Activated CD4-positive, alpha-beta T cell treated with anti-CD3 and anti-CD28 coated beads, Interleukin-2, amount 10 ng/mL, durations not matched to agents 24 days and 14 days (primary cell): ENCODE measurements at regions not wholly inside any gene's neighbourhood (a gene's known extent, or its start where the extent isn't known, plus 50 kb on each side); places are given as distances from the start of the nearest gene placed in this dataset.
"Not testable (repeated sequence)": the region's sequence is repeated elsewhere in the genome, so short reads cannot be mapped to it uniquely, and the experiment has no call there.

Experiments used
- DNase-seq: peaks from one replicate; pipeline ENCODE4 v3.0.0; 2022
- H3K27ac Mint-ChIP-seq: one replicate; pipeline ENCODE4 v1.8.0; 2022; ENCODE audit warnings: mild to moderate bottlenecking, mixed read lengths
- H3K27me3 Mint-ChIP-seq: one replicate; pipeline ENCODE4 v1.8.0; 2022; ENCODE audit warnings: mixed read lengths
- H3K36me3 Mint-ChIP-seq: one replicate; pipeline ENCODE4 v1.8.0; 2022; ENCODE audit warnings: low read depth, mild to moderate bottlenecking, mixed read lengths
- H3K4me1 Mint-ChIP-seq: one replicate; pipeline ENCODE4 v1.8.0; 2021; ENCODE audit warnings: mixed read lengths
- H3K4me3 Mint-ChIP-seq: one replicate; pipeline ENCODE4 v1.8.0; 2022; ENCODE audit warnings: mild to moderate bottlenecking, moderate library complexity, mixed read lengths
- H3K9me3 Mint-ChIP-seq: one replicate; pipeline ENCODE4 v1.8.0; 2021; ENCODE audit warnings: mixed read lengths
- intact Hi-C: fragments of 100-400 bp; cut with micrococcal nuclease; formaldehyde crosslinking; loops from one replicate; pipeline ENCODE4 v1.15.1; 2023

DNA sequence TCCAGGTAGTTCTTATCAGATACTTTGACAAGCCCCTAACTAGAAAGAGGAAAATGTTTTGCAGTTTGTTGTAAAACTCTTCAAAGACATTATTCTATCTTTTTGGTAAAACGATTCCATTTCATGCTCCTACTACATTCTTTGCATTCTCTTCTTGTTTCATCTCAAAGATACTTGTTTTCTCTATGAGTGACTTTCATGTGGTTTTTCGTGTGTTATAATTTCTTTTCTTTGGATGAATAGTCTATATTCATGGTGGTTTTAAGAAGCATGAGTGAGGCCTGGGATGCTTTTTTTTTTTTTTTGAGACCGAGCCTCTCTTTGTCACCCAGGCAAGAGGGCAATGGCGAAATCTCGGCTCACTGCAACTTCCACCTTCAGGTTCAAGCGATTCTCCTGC lies 292.5 kb upstream of the LYZL1 start:
- H3K36me3 Mint-ChIP-seq = no peaks in the 10 kb centered on the region
- no peaks in the 10 kb centered on the region for H3K4me1 Mint-ChIP-seq
- H3K9me3 Mint-ChIP-seq = no peaks in the 10 kb centered on the region
- intact Hi-C loops = no loop called here
- H3K4me3 Mint-ChIP-seq = no peak overlapping the region
- DNase-seq = no peak
- H3K27ac Mint-ChIP-seq = no peak overlapping the region
- no peaks in the 10 kb centered on the region for H3K27me3 Mint-ChIP-seq

DNA sequence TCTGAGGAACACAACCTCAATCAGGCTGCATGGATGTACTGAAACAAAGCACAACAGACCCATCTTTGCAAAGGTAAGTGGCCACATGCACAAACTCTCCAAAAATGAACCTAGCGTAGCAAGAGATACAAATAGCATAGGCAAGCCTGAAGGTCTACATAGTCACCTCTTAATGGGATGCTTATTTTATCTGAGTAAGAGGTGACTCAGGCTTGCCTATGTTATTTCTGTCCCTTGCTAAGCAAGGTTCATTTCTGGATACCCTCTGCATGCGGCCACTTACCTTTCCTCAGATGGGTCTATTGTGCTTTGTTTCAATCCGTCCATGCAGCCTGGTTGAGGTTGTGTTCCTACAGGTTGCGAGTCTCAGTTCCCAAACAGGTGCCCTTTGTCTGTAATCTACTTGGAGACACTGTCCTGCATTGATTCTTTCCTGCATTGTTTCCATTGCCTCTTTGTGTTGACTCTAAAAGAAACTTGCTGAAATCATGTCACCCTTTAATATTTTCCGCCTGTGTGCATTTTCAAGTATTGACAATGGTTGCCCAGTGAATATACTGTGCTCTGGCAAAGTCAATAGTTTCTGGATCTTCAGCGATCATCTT lies 291.8 kb upstream of the LYZL1 start:
- no peak overlapping the region for H3K4me3 Mint-ChIP-seq
- no peaks in the 10 kb centered on the region for H3K9me3 Mint-ChIP-seq
- H3K27me3 Mint-ChIP-seq = no peaks in the 10 kb centered on the region
- no peaks in the 10 kb centered on the region for H3K4me1 Mint-ChIP-seq
- H3K36me3 Mint-ChIP-seq = no peaks in the 10 kb centered on the region
- DNase-seq = no peak
- intact Hi-C loops = no loop called here
- H3K27ac Mint-ChIP-seq = no peak overlapping the region

DNA sequence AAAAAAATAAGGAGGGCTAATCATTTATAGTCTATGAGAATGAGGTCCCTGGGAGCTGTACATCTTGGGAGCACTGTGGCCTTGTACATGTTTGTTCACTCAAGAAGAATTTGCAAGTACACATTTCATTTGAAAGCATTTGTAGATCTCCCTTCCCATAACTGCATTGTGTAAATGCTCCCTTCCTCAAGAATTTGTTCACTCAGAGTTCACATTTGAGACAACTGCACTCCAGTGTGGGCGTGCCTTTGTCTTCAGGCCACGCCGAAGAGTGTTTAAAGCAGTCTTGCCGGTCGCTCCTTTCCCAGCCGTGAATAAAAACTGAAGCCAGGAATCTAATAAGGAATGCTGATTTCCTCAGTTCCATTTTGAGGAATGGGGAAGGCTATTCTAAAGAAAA lies 291.1 kb upstream of the LYZL1 start:
- H3K9me3 Mint-ChIP-seq = no peaks in the 10 kb centered on the region
- no peak overlapping the region for H3K4me3 Mint-ChIP-seq
- H3K27ac Mint-ChIP-seq = no peak overlapping the region
- DNase-seq = no peak
- no peaks in the 10 kb centered on the region for H3K27me3 Mint-ChIP-seq
- no peaks in the 10 kb centered on the region for H3K36me3 Mint-ChIP-seq
- intact Hi-C loops = no loop called here
- H3K4me1 Mint-ChIP-seq = no peaks in the 10 kb centered on the region

DNA sequence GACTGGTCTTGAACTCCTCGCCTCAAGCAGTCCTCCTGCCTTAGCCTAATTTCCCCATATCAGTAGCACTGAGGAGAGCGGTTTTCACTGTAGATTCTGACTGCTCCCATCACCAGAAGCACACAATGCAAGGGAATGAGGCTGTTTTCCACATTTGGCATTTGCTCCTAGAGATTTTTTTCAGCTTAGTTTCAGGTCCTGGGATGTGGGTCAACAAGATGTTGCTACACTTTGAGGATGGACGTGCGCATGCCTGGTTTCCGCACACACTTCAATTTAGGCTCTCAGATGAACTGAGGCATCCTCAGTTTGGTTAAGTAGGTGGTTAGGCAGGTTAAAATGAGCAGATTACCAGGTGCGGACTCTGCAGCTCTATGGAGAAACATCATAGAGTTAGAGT lies 287.1 kb upstream of the LYZL1 start:
- intact Hi-C loops = no loop called here
- Mint-ChIP-seq H3K4me1 (no peaks in the 10 kb centered on the region), H3K4me3 (no peak overlapping the region)

DNA sequence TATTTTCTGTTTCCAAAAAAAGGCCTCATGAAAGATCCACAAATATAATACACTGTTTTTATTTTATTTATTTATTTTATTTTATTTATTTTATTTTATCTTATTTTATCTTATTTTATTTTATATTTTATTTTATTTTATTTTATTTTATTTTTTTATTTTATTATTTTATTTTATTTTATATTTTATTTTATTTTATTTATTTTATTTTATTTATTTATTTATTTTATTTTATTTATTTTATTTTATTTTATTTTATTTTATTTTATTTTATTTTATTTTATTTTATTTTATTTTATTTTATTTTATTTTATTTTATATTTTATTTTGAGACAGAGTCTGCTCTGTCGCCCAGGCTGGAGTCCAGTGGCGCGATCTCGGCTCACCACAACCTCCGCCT lies 285.9 kb upstream of the LYZL1 start:
- H3K9me3 Mint-ChIP-seq, H3K4me1 Mint-ChIP-seq, intact Hi-C loops, H3K27me3 Mint-ChIP-seq, DNase-seq, H3K4me3 Mint-ChIP-seq, H3K27ac Mint-ChIP-seq, H3K36me3 Mint-ChIP-seq: not testable (repeated sequence)

More for the DNA sequence above, 287.1 kb upstream of the LYZL1 start:
- DNase-seq = no peak
- Mint-ChIP-seq H3K27me3 (no peaks in the 10 kb centered on the region), H3K9me3 (no peaks in the 10 kb centered on the region), H3K27ac (no peak overlapping the region), H3K36me3 (no peaks in the 10 kb centered on the region)

DNA sequence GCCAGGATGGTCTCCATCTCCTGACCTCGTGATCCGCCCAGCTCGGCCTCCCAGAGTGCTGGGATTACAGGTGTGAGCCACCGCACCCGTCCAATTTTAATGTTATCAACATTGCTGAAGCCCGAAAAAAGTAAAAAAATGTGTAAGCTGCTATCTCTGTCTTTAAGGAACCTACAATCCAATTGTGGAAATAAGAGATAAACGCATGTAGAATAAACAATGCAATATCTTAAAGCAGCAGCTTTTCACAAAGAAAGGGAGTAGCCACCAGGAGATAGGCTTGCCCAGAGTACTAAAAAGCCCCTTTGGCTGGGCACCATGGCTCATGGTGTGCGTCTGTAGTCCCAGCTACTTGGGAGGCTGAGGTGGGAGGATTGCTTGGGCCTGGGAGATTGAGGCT lies 282.9 kb upstream of the LYZL1 start:
- Mint-ChIP-seq H3K9me3 (no peaks in the 10 kb centered on the region), H3K4me3 (no peak overlapping the region), H3K27me3 (no peaks in the 10 kb centered on the region), H3K4me1 (no peaks in the 10 kb centered on the region), H3K36me3 (no peaks in the 10 kb centered on the region), H3K27ac (no peak overlapping the region)
- no peak for DNase-seq
- intact Hi-C loops = no loop called here

DNA sequence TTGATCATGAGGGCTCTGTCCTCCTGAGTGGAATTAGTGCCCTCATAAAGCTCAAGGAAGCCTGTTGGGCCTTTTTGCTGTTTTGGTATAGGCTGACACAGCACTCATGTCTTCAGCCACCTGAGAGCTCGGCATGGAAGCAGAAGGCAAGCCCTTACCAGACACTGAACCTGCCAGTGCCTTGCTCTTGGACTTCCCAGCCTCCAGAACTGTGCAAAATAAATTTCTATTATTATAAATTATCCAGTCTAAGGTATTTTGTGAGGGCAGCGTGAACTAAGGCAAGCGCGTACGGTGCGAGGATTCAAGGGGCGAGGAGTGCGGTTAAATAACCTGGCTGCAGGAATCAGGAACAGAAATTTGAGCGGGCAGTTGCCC lies 281.5 kb upstream of the LYZL1 start:
- Mint-ChIP-seq H3K4me1 (no peaks in the 10 kb centered on the region), H3K4me3 (no peak overlapping the region)

DNA sequence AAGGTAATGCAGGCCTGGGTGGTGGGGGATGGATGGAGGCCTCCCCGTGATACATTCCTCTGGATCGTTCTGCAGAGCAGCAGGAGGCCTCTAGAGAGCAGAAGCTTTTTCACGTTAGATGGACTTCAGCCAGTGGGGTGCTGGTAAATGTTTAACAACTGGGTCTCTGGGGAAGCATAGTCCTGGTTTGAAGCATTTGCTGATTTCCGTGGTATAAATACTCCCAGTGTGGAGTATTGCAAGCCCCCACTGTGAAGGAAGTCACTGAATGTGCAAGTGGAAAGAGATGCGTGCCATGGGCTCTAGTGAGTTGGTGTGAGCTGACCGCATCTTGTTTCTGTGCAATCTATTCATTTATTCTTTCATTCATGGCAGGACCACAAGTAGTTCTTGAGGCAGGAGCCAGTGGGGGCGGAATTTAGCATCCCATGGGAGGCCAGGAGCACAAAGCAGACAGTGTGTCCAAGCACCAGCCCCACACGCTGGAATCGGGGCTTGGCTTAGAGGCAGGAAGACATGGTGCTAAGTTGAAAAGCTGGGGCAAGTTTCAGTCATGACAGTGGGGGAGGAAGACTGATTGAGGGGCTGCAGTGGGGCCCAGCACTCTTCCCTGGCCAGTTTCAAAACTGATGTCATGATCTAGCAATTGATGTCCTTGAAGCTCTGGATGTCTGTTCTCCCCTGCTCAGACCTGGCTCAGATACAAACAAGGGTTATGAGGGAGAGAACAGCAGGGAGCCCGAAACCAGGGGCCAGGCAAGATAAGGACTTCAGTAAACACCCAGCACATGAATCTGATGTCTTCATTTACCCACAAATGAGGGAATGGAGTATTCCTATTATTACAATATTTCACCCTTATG lies 280.9 kb upstream of the LYZL1 start:
- Mint-ChIP-seq H3K36me3 (no peaks in the 10 kb centered on the region), H3K4me3 (no peak overlapping the region), H3K27ac (no peak overlapping the region), H3K27me3 (no peaks in the 10 kb centered on the region), H3K9me3 (no peaks in the 10 kb centered on the region), H3K4me1 (no peaks in the 10 kb centered on the region)
- no peak for DNase-seq
- intact Hi-C loops = no loop called here

More for the DNA sequence above, 281.5 kb upstream of the LYZL1 start:
- Mint-ChIP-seq H3K27ac (no peak overlapping the region), H3K36me3 (no peaks in the 10 kb centered on the region), H3K9me3 (no peaks in the 10 kb centered on the region), H3K27me3 (no peaks in the 10 kb centered on the region)
- no peak for DNase-seq
- intact Hi-C loops = no loop called here

DNA sequence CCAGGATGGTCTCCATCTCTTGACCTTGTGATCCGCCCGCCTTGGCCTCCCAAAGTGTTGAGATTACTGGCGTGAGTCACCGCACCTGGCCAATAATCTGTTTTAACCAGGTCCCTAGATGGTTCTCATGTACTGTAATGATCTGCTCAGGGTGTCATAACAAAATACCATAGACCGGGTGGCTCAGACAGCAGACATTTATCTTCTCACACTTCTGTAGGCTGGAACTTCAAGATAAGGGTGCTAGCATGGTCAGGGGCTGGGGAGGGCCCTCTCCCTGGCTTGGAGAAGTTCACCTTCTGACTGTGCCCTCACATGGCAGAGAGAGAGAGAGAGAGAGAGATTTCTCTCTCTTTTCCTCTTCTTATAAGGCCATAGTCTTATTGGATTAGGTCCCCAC lies 279.4 kb upstream of the LYZL1 start:
- H3K4me3 Mint-ChIP-seq = no peak overlapping the region
- H3K27ac Mint-ChIP-seq = no peak overlapping the region
- no peaks in the 10 kb centered on the region for H3K9me3 Mint-ChIP-seq
- H3K36me3 Mint-ChIP-seq = no peaks in the 10 kb centered on the region
- DNase-seq = no peak
- intact Hi-C loops = no loop called here
- no peaks in the 10 kb centered on the region for H3K4me1 Mint-ChIP-seq
- no peaks in the 10 kb centered on the region for H3K27me3 Mint-ChIP-seq

DNA sequence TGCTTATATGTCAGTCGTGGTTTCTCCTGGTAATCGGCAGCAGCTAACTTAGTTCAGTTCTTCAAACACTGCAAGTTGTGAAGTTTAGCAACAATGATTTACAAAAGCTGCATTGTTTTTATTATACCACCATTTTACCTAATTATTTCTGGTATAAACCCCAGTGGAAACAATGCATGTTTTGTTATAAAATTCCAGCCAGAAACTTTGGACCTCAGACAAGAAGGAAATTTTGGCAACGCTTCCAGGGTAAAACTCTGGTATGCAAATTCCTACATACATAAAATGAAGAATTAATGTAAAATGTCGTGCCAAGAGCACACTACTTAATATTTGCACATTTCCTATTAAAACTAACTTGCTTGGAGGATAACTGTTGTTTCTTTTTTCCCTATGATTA lies 277.4 kb upstream of the LYZL1 start:
- H3K4me3 Mint-ChIP-seq = no peak overlapping the region
- intact Hi-C loops = no loop called here
- no peak for DNase-seq
- no peak overlapping the region for H3K27ac Mint-ChIP-seq
- no peaks in the 10 kb centered on the region for H3K9me3 Mint-ChIP-seq
- no peaks in the 10 kb centered on the region for H3K36me3 Mint-ChIP-seq
- H3K27me3 Mint-ChIP-seq = no peaks in the 10 kb centered on the region
- H3K4me1 Mint-ChIP-seq = no peaks in the 10 kb centered on the region

DNA sequence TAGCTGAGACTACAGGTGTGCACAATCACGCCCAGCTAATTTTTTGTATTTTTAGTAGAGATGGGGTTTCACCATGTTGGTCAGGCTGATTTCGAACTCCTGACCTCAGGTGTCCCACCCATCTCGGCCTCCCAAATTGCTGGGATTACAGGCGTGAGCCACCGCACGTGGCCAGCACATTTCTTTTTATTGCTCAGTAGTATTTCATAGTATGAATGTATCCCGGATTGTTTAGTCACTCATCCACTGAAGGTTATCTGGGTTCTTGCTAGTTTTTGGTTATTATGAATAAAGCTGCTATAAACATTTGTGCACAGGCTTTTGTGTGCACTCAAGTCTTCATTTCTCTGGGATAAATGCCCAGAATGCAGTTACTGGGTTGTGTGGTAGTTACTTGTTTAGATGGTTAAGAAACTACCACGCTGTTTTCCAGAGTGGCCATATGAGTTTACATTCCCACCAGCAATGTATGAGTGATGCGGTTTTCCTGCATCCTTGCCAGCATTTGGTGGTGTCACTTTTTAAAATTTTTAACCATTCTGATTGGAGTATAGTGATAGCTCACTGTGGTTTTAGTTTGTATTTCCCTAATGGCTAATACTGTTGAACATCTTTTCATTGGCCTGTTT lies 275.8 kb upstream of the LYZL1 start:
- Mint-ChIP-seq H3K4me3 (no peak overlapping the region), H3K27me3 (peaks cover 5% of the 10 kb centered on the region), H3K36me3 (no peaks in the 10 kb centered on the region), H3K27ac (no peak overlapping the region), H3K9me3 (no peaks in the 10 kb centered on the region), H3K4me1 (no peaks in the 10 kb centered on the region)
- intact Hi-C loops = no loop called here
- no peak for DNase-seq

DNA sequence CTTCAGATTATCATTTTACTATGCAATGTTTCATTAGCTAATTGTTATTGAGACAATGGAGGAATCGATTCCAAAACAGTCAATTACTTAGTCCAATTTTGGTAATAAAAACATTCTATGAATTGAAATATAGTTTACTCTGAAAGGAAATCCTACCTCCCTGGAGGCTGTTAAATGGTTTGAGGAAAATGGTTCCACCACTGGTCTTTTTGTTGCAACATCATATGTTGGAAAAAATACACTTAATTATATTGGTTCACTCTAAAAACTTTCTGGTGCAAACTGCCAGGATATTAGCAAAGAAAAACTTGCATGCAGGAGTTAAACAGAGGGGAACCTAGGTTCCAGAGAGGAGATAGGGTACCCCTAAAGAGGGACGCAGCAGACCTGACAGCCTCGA lies 267.3 kb upstream of the LYZL1 start:
- Mint-ChIP-seq H3K4me1 (no peaks in the 10 kb centered on the region), H3K9me3 (no peaks in the 10 kb centered on the region), H3K36me3 (no peaks in the 10 kb centered on the region), H3K4me3 (no peak overlapping the region), H3K27me3 (peaks cover 5% of the 10 kb centered on the region), H3K27ac (no peak overlapping the region)
- no peak for DNase-seq
- intact Hi-C loops = no loop called here

DNA sequence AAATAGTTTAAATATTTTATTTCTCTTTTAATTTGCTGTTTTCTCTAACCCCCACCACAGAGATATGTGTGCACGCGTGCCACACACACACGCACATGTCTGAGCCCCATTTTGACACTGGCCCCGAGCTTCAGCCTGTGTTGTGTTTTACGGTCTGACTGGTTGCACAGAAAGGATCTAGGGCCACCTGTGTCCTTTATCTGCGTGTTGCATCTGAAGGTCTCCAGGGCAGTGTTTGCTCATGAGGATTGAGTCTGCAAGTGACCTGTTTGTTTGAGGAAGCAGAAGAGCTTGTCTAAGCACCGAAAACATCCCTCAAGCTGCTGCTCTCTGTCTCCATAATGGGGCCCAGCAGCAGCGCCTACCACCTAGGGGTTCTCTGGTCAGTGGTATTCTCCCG lies 266.4 kb upstream of the LYZL1 start:
- intact Hi-C loops = no loop called here
- Mint-ChIP-seq H3K4me3 (no peak overlapping the region), H3K9me3 (no peaks in the 10 kb centered on the region), H3K27ac (no peak overlapping the region), H3K36me3 (no peaks in the 10 kb centered on the region), H3K27me3 (peaks cover 3% of the 10 kb centered on the region), H3K4me1 (no peaks in the 10 kb centered on the region)
- DNase-seq = no peak

DNA sequence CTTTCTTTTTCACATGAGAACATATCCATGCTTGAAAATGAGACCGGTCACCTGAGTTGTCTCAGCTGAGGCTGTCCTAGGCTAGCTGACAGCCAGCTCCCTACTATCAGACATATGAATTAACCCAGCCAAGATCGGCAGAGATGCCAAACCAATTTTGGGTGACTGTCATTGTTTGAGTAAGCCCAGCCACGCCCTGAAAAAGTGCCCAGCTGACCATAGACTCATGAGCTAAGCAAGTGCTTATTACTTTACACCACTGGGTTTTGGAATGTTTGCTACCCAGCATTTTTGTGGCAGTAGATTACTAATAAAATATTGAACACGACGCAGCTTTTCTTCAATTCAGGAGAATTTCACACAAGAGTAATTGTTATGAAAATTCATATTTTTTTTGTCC lies 265.2 kb upstream of the LYZL1 start:
- intact Hi-C loops = no loop called here
- H3K27ac Mint-ChIP-seq = no peak overlapping the region
- no peaks in the 10 kb centered on the region for H3K36me3 Mint-ChIP-seq
- no peaks in the 10 kb centered on the region for H3K9me3 Mint-ChIP-seq
- H3K4me3 Mint-ChIP-seq = no peak overlapping the region
- DNase-seq = no peak
- no peaks in the 10 kb centered on the region for H3K4me1 Mint-ChIP-seq
- H3K27me3 Mint-ChIP-seq = no peaks in the 10 kb centered on the region
